ENCODE measurements at regions not wholly inside any gene's neighbourhood (a gene's known extent, or its start where the extent isn't known, plus 50 kb on each side); places are given as distances from the start of the nearest gene placed in this dataset.

GRCh38 chr3:118332699-118333098 is 701.9 kb downstream of the IGSF11 start:
- no peak overlapping the region for H3K27ac ChIP-seq
- DNase-seq (ENCODE audit: low read depth in 1 of 2, low spot score in 1 of 2) = no peak
- TF ChIP-seq, protein P1, sequence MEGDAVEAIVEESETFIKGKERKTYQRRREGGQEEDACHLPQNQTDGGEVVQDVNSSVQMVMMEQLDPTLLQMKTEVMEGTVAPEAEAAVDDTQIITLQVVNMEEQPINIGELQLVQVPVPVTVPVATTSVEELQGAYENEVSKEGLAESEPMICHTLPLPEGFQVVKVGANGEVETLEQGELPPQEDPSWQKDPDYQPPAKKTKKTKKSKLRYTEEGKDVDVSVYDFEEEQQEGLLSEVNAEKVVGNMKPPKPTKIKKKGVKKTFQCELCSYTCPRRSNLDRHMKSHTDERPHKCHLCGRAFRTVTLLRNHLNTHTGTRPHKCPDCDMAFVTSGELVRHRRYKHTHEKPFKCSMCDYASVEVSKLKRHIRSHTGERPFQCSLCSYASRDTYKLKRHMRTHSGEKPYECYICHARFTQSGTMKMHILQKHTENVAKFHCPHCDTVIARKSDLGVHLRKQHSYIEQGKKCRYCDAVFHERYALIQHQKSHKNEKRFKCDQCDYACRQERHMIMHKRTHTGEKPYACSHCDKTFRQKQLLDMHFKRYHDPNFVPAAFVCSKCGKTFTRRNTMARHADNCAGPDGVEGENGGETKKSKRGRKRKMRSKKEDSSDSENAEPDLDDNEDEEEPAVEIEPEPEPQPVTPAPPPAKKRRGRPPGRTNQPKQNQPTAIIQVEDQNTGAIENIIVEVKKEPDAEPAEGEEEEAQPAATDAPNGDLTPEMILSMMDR (IDR thresholded peaks at IDR 0.05; ENCODE audit: low read depth, low read length) = no peak

GRCh38 chr3:118337649-118338048 is 697.0 kb downstream of the IGSF11 start:
- no peaks in the 10 kb centered on the region for H3K9me3 ChIP-seq (ENCODE audit: low read depth)
- TF ChIP-seq, protein P1 (IDR thresholded peaks at IDR 0.05; ENCODE audit: low read depth, low read length) = no peak
- DNase-seq (ENCODE audit: low read depth in 1 of 2, low spot score in 1 of 2) = no peak

More at GRCh38 chr3:118332699-118333098, 701.9 kb downstream of the IGSF11 start:
- Histone ChIP-seq H3K9me3 (ENCODE audit: low read depth) (no peaks in the 10 kb centered on the region), H3K27me3 (no peaks in the 10 kb centered on the region), H3K4me3 (no peak overlapping the region), H3K36me3 (no peaks in the 10 kb centered on the region), H3K4me1 (ENCODE audit: low read depth) (no peaks in the 10 kb centered on the region)

DNA sequence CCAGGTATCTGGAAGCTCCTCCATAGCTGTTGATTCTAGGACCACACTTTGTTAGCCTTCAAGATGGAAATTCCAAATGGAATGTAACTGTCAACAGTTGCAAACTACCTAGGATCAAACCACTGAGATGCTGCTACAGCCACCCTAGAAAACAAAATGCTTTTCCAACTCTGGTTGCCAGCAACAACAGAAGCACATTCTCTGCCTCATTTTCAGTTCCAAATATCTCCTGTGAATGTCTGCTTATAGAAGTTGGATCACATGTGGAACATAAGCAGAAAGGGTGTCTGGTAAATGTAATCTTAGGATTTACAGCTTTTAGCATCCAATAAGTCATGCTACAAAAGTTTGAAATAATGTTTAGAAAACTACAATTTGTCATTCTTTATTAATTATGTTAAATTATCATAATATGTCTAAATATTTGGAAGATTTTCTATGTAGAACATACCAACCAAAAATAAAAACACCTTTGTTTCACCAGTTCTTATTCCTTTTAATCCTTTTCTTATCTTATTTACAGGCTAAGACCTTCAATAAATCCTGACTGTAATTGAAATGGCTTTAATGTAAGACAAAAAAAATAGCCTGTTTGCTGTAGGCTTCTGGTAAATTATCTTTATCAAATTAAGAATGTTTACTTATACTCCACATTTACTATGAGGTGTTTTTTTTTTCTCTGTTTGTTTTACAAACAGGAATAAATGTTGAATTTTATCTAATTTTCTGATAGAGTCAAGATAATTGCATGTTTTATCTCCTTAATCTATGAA is 687.1 kb downstream of the IGSF11 start:
- no peaks in the 10 kb centered on the region for H3K36me3 ChIP-seq
- H3K27ac ChIP-seq = no peak overlapping the region
- no peak overlapping the region for H3K4me3 ChIP-seq
- no peaks in the 10 kb centered on the region for H3K9me3 ChIP-seq (ENCODE audit: low read depth)
- no peaks in the 10 kb centered on the region for H3K4me1 ChIP-seq (ENCODE audit: low read depth)
- no peak for DNase-seq (ENCODE audit: low read depth in 1 of 2, low spot score in 1 of 2)
- TF ChIP-seq, protein P1 (IDR thresholded peaks at IDR 0.05; ENCODE audit: low read depth, low read length) = no peak
- no peaks in the 10 kb centered on the region for H3K27me3 ChIP-seq

More at GRCh38 chr3:118337649-118338048, 697.0 kb downstream of the IGSF11 start:
- Histone ChIP-seq H3K27me3 (no peaks in the 10 kb centered on the region), H3K27ac (no peak overlapping the region), H3K4me3 (no peak overlapping the region), H3K4me1 (ENCODE audit: low read depth) (no peaks in the 10 kb centered on the region), H3K36me3 (no peaks in the 10 kb centered on the region)

- H3K36me3 ChIP-seq = no peaks in the 10 kb centered on the region
- DNase-seq (ENCODE audit: low read depth in 1 of 2, low spot score in 1 of 2) = no peak
Measured at GRCh38 chr3:118348169-118348557, 686.5 kb downstream of the IGSF11 start.

DNA sequence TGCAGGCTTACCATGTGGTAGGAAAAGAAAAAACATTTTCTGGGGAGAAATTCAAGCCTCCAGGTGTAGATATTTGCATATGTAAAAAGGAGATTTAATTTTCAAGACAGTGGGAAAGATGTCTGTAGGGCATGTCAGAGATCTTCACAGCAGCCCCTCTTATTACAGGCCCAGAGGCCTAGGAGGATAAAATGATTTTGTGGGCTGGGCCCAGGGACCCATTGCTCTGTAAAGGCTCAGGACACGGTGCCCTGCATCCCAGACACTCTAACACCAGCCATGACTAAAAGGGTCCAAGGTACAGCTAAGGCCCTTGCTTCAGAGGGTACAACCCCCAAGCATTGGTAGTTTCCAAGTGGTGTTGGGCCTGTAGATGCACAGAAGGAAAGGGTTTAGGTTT is 680.1 kb downstream of the IGSF11 start:
- no peak for DNase-seq (ENCODE audit: low read depth in 1 of 2, low spot score in 1 of 2)
- Histone ChIP-seq H3K27me3 (no peaks in the 10 kb centered on the region), H3K9me3 (ENCODE audit: low read depth) (no peaks in the 10 kb centered on the region), H3K36me3 (no peaks in the 10 kb centered on the region), H3K4me1 (ENCODE audit: low read depth) (no peaks in the 10 kb centered on the region), H3K4me3 (no peak overlapping the region), H3K27ac (no peak overlapping the region)
- TF ChIP-seq, protein P1 (IDR thresholded peaks at IDR 0.05; ENCODE audit: low read depth, low read length) = no peak

More at GRCh38 chr3:118348169-118348557, 686.5 kb downstream of the IGSF11 start:
- no peaks in the 10 kb centered on the region for H3K9me3 ChIP-seq (ENCODE audit: low read depth)
- no peak overlapping the region for H3K27ac ChIP-seq
- H3K4me3 ChIP-seq = no peak overlapping the region
- TF ChIP-seq, protein P1 (IDR thresholded peaks at IDR 0.05; ENCODE audit: low read depth, low read length) = no peak
- H3K4me1 ChIP-seq (ENCODE audit: low read depth) = no peaks in the 10 kb centered on the region
- H3K27me3 ChIP-seq = no peaks in the 10 kb centered on the region

Data from cardiac muscle cell (in vitro differentiated cells and primary cell).